CD4-positive, alpha-beta T cell treated with Interferon gamma for 1 hour (primary cell): ENCODE measurements at regions not wholly inside any gene's neighbourhood (a gene's known extent, or its start where the extent isn't known, plus 50 kb on each side); places are given as distances from the start of the nearest gene placed in this dataset.
A peak's percentile ranks its signal among the peaks of the same experiment; 100 is the strongest.
"Not testable (repeated sequence)": the region's sequence is repeated elsewhere in the genome, so short reads cannot be mapped to it uniquely, and the experiment has no call there.

Experiments
- DNase-seq: peaks from one replicate; pipeline ENCODE4 v3.0.0-alpha.2; 2020

DNA sequence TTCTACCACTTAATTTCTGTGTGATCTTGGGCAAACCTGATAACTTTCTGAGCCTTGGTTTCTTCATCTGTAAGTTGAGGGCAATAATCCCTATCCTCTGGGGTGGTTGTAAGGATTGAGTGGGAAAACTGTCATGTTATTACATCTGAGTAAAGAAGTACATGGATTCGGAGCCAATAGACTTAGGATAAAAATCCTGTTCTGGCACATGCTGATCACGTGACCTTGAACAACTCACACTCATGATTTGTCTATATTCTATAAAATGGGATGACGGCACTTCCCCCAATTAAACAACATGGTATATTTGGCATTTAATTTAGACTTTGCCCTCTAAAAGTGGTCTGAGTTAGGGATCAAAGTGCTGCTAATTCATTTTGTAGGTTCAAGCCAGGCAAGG is 315.5 kb downstream of the PLPP3 start:
- no peak for DNase-seq

DNA sequence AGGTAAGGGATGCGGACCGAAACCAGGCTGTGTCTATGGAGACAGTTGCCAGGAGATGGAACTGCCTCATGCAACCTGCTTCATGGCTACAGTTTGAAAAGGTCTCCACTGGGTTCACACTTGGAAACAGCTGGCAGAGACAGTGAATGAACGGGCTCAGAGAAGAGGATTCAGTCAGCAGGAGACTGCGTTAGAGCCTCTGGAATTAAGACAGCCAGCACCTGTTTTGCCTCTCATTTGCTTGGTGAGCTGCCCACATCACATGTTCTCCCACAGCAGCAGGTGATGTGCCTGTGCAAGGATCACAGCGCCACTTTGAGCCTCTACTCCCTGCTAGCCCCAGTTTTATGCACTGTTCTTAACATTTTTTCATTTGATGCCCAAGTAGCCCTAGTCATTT is 321.0 kb downstream of the PLPP3 start:
- no peak for DNase-seq

DNA sequence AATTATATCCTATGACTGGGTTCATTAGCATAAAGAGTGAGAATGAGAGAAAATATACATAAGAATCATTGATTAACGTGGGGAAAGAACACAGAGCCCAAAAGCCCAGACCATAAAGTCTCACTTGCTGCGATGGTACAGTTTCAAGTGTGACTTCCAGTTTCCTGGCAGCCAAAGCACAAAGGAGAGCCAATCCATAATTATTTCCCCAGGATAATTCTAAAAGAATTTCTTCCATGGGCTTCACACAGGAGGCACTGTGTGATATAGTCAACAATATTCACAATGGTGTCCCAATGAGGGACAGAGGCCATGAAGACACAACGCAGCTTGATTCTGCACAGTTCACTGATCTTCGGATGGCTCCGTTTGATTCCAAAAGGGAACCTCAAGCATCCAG is 321.6 kb downstream of the PLPP3 start:
- no peak for DNase-seq

DNA sequence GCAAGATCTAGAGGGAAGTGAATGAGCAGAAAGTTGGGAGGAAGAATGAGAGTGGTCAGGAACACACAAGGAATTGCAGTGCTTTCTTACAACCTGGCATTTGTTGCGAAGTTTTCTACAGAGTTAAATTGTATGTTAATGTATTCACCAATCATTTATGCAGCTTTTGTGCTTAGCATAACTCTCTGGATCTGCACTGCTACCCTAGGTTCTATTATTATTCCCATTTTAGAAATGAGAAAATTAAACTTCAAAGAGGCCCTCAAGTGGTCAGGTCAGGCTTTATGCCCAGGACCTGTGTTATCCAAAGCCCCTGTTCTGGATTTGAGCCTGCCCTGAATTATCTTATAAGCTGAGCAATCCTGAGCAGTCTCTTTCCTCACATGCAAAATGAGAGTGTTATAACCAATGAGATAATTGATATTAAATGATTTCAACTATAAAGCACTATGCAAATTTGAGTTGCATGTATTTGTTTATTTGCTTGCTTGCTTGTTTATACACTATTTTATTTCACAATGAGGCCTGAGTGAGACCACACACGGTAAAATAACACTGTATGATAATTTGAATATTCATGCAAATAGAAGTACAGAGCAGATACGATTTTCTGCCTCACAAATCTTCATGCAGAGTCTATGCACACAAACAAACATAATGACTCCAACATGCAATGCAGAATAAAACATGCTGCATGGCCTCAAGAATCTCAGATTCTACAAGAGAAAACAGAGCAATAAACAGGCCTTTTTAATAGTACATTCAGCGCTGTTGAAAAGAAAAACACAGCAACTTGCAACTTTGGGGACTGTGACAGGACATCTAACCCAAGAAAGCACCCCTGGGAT is 323.0 kb downstream of the PLPP3 start:
- DNase-seq = no peak

DNA sequence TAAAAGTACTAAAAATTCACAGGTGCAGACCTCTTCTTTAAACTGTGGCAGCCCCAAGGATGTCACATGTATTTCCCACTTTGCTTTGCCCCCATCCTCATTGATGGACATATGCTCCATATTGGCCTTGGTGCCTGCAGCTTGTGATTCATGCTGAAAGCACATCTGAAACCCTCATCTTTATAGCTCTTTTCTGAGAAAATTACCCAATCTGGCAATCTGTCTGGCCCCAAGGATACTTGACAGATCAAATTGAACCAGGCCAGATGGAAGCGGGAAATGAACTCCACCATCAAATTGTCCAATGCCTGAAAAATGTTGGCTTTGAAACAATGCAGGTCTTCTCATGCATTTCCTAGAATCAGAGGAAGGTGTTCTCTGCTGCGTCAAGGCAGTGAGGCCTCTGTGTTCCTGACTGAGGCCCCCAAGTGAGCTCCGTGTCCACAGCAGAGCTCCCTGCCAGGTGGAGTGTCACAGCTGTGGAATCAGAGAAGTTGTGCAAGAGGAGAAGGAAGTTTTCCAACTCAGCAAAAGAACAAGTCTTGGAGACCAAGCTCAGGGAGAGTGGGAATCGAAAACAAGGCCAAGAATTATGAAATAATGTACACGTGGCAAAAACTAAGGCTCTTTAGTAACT is 323.7 kb downstream of the PLPP3 start:
- DNase-seq = no peak

DNA sequence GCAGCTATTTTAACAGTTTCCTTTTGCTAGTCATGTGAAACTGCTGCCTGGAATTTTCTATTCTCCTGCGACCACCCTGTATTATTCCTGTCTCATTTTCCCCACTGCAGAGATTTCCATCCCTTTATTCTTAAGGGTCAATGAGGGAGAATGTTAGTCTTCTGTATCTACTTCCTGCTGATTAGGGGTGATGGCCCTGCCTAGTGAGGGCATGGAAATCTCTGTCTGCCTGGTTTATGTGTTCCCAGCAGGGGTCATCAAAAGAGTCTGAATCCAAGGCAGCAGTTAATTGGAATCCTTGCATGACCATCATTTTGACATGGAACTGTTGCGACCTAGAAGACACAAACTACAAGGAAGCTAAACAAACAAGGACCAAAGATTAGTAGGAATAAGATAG is 325.2 kb downstream of the PLPP3 start:
- DNase-seq = no peak

DNA sequence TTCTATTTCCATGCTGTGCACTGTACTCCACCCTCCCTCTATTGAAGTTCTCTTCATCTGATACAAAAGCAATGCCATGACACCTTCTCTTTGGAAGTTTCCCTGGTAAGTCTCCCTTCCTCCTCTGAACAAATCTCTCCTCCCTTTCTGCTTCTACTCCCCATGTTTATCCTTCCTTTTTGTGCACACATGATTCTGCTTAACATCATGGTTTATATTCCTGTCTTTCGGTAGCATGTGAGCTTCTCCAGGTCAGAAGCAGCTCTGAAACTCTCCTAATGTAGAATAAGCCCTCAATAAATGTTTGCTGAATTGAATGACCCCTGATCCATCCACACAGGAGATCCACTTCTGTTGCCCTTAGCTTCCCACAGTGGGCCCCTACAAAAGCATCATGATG is 328.6 kb downstream of the PLPP3 start:
- no peak for DNase-seq

DNA sequence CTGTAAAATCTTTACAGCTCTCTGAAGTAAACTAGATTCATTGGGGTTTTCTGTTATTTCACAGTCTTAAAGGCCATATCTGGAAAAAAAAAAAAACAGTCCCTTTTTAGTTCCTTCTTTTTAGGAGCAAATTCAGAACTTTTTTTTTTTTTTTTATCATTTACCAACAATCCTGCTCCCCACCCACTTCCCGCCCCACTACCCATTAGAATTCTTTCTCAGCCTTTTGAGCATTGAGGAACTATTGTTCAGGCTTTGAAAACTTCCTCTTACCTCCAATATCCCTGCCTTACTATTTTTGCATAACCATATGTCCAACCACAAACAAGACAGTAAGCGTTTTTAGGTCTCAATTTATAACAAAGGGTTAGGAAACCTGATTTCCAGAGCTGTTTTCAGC is 330.1 kb downstream of the PLPP3 start:
- peak; percentile 14 for DNase-seq

DNA sequence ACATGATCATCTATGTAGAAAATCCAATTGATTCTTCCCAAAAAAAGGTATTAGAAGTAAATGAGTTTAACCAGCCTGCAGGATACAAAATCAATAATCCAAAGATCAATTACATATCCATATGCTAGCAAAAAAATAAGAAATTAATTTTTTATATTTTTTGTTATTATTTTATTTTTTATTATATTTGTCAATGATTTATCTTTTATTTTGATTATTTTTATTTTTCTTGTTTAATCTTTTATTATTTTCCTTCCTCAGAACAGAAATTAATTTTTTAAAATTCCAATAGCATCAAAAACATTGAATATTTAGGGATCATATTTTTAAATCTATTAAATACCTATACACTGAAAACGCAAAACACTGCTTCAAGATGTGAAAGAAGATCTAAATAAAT is 331.2 kb downstream of the PLPP3 start:
- no peak for DNase-seq

DNA sequence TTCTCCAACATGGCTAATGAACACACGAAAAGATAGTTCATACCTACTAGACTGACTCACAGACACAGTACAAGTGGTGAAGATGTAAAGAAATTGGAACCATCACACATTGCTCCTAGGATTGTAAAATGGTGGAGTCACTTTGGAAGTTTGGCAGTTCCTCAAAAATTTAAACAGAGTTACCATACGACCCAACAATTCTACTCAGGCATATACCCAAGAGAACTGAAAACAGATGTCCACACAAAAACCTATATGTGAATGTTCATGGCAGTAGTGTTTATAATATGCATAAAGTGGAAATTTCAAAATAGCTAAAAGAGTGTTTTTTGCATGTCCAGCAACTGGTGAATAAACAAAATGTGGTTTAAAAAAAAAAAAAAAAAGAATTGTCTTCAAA is 332.6 kb downstream of the PLPP3 start:
- not testable (repeated sequence) for DNase-seq

DNA sequence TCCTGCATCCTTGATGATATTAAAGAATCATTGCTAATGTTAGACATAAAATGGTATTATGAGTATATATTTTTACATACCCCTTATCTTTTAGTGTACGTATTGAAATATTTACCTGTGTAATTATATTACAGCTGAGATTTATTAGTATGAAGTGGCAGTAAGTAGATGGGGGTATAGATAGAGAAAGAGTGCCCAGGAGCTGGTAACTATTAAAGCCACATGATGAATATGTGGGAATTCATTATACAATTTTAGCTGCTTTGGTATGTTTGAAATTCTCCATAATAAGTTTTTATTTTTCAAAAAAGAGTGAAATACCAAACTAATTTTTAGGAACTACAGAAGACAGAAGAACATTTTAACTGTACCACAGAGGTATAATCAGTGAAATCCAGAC is 339.0 kb downstream of the PLPP3 start:
- DNase-seq = no peak

DNA sequence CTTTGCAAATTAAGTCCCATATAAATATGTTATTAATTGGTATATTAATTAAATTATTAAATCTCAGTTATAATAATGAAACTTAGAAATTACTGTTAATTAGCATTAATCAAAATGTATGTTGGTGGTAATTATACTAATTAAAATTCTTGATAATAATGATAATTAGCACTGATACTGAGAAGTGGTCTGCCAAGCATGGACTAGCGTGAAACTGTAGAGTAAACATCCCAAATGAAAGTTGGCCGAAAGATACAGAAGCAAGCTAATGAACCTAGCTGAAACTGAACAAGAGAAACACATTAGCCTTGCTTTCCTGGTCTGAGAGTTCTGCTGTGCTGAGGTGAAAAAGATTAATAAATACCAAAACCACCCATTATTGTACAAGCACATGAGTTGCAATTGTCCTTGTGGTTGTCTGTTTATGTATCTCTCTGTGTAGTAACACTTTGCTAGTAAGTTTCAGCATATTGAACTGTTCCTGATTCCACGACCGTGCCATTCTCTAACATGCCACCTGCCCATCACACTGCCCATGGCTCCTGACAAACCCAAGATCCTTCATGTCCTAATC is 341.8 kb downstream of the PLPP3 start:
- no peak for DNase-seq

DNA sequence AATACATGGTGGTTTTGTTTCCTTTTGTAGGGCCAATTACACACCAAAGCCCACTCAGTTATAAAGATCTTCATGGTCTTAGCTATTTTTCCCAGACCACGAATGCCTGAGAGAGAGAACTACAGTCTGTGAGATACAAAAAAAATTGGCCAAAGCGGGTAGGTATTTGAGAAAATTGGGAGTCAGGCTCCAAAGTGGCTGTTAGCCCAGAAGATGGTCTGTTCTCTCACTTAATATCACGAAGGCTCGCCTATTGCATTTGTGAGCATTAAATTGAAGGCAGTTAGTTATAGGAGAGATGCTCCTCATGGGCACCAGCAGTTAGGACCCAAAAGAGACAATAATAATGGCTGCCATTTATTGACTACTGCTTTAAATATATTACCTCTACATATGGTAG is 342.7 kb downstream of the PLPP3 start:
- DNase-seq = no peak

DNA sequence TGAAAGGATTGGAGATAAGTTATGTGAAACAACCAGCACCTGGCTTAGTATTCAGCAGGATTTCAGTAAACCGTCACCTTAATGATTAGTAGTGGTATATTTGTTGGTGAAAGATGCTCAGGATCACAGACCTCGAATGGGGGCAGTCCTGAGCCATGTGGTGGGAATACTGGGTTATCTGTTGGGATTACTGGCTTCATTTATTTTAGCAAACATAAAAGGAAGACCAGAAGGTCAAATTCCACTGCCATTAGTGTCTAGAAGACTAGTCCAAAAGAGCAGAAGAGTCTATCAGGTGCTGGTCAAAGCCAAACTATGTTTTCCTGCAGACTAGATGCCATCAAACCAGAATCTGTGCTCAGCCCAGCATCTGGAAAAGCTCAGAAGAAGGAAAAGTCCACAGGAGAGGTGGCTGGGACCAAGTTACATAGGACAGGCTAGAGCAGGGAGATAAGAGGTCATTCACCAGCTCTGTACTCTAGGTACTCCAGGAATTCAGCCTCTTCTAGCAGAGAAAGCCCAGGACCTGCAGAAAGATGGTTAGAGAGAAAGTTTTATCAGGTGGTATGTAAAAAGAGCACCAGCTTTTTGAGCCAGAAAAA is 343.4 kb downstream of the PLPP3 start:
- DNase-seq = no peak

DNA sequence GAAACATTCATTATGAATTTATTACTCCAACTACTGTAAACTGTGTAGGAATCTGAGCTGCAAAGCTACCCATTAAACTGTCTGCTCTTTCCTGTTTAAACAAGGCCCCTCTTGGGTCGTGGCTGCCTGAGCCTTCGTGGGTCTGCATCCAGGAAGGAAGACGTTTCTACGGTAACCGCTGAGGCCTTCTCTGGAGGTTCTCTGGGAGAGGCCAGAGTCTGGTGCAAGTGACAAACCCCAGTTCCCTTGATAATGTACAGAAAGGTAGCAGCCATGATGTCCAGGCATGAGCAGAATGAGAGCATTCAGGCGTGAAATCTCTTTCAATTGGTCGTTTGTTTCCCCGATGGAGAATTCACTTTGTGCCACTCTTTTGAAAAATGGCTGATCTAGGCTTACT is 350.2 kb downstream of the PLPP3 start:
- no peak for DNase-seq

DNA sequence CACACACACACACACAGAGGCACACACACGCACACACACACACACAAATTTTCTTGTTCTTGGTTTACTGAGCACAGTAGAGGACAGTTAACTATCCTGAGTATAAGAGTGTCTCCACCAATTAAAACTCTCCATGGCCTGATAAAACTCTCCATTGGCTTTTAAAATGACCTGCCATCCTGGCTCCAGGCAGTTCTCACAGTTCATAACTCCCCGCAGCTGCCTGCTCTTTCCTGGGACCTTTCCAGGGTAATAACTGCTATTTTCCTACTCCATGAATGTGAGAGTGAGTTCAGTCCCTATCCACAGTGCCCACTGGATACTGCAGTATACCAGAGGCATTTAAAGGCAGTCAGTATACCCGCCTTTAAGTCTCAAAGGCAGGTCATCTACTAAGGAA is 351.5 kb downstream of the PLPP3 start:
- DNase-seq = no peak

DNA sequence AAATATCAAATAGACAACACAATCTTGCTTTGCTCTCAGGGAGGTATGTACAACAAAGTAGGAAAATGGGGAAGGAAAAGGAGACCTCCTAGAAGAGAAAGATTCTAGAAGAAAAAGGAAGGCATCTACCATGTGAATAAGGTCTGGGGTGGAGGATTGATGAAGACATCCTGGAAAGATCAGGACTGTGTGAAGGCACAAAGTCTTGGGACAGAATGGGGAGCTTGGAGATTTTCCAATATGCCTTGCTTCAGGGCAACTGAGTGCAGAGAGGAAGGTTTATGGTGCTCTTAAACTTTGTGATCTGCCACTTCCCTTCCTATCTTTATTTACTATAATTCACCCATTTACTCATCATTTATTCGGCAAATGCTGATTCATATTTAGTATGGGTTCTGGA is 352.0 kb downstream of the PLPP3 start:
- no peak for DNase-seq

DNA sequence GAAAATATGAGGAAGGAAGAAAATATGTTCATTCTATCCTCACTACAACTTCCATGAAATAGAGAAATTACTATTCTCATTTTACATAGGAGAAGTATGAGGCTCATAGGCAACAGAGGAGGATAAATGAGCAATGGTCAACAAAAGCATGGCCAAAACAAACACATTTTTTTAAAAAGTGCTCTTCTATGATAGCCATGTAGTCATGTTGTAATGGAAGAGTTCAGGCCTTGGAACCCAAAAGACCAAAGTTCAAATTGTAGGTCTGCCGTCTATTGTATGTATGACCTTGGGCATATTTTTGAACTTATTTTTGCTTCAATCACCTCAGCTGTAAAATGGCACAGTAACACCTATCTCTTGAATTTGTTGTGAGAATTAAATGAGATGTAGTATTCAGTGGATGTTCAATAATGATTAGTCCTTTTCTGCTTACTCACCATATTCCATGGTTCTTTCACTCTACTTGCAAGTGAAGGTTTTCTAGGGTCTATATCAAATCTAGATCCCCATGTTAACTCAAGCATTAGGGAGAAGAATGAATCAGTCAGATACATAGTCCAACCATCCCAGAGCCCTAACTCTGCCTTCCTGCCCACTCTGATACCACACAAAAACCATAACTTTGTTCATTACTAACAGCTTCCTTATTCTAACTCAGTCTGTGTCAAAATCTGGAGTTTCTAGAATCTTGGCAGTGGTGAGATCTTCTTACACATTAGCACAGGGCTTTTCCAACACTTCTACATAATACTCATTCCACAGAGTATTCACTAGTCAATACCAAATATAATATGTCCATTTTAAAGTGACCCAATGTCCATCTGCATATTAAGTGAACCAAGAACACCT is 353.2 kb downstream of the PLPP3 start:
- no peak for DNase-seq

DNA sequence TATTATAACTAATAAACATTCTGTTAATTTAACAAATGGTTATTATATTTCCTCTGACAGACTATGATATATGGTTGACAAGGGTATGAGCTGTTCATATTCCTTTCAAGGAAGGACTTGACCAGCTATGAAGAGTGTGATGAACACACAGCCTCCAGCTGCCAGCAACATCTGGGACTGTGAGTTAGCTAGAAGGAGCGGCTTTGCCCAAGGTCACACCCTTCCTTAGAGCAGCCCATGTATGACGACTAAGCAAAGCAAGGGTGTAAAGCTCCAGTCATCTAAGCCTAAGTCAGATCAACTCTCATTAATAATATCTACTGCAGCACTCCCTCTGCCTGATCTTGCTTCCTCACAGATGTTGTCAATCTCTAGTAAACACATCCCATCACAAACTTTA is 355.4 kb downstream of the PLPP3 start:
- no peak for DNase-seq

DNA sequence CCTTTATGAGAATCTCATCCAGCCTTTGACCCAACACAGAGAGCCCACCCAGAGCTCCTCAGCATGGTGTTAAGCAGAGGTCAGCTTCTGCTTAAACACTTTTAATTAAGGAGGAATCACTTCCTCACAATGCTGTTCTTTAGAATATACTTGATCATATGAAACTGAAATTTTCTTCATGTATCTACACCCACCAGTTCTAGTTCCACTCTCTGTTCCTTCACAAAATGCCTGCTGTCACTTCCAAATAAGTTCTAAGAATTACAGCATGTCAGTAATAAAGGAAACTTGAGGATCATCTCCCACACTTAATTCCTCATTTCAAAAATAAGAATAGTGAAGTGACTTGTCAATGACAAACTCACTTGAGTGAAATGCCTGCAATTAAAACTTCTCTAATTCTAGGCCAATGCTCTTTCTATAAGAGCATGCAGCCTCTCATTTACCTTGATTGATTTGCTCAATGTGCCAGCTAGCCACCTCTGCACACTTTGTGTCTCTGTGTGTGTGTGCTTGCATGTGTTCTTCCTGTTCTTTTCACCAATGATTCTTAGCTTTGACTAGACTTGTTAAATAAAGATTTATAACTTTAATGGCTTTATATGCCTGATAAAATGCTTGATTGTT is 356.3 kb downstream of the PLPP3 start:
- DNase-seq = no peak

DNA sequence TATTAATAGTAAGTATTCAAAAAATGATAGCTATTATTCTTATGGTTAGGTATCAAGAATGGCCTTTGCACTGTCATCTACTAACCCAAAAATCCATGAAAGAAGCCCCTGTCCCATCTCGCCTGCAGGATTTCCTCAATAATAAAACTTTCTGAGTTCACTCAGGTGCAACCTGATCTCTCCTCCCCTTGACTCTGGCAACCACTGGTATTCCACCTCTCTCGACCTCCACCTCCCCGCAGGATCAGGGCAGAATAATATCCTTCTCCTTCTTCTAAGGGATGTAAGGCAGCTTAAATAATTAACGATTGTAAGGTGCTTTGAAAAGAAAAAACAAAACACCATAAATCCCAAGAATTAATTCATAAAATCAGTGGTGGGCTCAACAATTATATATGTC is 359.3 kb downstream of the PLPP3 start:
- DNase-seq = no peak

DNA sequence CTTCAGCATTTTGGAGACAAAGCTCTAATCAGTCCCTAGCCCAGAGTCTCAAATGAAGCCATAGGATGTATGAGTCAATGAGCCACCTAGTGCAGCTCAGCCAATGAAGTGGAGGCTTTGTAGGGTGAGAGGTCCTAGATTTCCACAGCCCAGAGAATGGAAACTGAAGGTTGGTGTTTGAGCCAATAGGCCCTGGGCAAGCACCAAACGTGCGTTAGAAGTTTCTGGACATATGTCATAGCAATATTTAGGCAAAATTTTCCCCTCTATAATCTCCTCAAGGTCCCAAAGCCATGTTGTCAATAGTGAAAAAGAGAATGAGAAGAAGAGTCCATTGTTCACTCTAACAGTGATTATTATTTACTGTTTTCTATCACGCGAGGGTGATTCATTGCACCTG is 361.3 kb downstream of the PLPP3 start:
- DNase-seq = no peak

DNA sequence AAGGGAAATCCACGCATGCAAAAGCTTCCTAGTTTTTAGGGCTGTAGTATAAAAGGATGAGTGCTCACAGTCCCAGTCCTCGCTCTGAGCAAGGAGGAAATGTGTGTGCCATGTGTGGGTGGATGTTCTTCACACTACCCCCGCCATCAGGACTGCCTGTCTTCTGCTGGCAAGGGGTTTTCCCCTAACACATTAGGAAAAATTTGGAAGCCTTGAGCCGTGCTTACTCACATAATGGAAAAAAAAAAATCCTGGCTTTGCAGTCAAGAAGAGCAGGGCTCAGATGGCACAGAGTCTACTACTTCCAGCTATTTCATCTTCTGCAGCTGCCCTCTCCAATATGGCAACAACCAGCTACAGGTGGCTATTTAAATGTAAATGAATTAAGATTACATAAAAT is 363.1 kb downstream of the PLPP3 start:
- no peak for DNase-seq
